ENCODE measurements at regions not wholly inside any gene's neighbourhood (a gene's known extent, or its start where the extent isn't known, plus 50 kb on each side); places are given as distances from the start of the nearest gene placed in this dataset.

GRCh38 chr12:19657118-19657731 is 217.9 kb downstream of the AEBP2 start:
- H3K9me2 ChIP-seq (ENCODE audit: insufficient read depth), result no peaks in the 10 kb centered on the region
- BruUV-seq (replicated peaks), result no TSS peak
- ATAC-seq (no peak), DNase-seq (ENCODE audit: low read depth, low spot score) (no peak)
- ChIA-PET POLR2A (no interaction called here), RAD21 (ENCODE audit: low non-redundant PET in 1 of 2, low total read pairs in 2 of 2, uncharacterized antibody in 2 of 2, unreplicated experiment in 2 of 2) (no interaction called here), CTCF (no interaction called here)
- H3K9me3 ChIP-seq (ENCODE audit: control insufficient read depth in 1 of 2, insufficient read depth in 1 of 2, low read depth in 1 of 2, low read length in 2 of 2), result no peaks in the 10 kb centered on the region
- no peak overlapping the region for H3K4me2 ChIP-seq (ENCODE audit: low read length)
- intact Hi-C loops (cut with micrococcal nuclease), result no loop called here
- no peaks in the 10 kb centered on the region for H4K20me1 ChIP-seq (ENCODE audit: insufficient read depth)
- no peak overlapping the region for H3K4me3 ChIP-seq (replicated peaks in 1 of 2; ENCODE audit: low read depth in 1 of 2, low read length in 2 of 2)
- TF ChIP-seq CBX3 (IDR thresholded peaks at IDR 0.05; ENCODE audit: low read depth), result no peak
- no peak for TF ChIP-seq JUND (IDR thresholded peaks at IDR 0.05)
- no peak for TF ChIP-seq ATF3 (IDR thresholded peaks at IDR 0.05)
- no peak for TF ChIP-seq ZFX (IDR thresholded peaks at IDR 0.05)
- no peak for TF ChIP-seq SRF (IDR thresholded peaks at IDR 0.05; ENCODE audit: low read depth)
- TF ChIP-seq REST (IDR thresholded peaks at IDR 0.05; ENCODE audit: low read depth), result no peak
- TF ChIP-seq RAD21 (IDR thresholded peaks at IDR 0.05; ENCODE audit: low read depth), result no peak
- TF ChIP-seq ZBTB33 (IDR thresholded peaks at IDR 0.05; ENCODE audit: extremely low read depth, insufficient replicate concordance, low read length), result no peak
- no peak for TF ChIP-seq POLR2AphosphoS5 (IDR thresholded peaks at IDR 0.05; ENCODE audit: low read depth, low read length)
- TF ChIP-seq FOSL1 (IDR thresholded peaks at IDR 0.05; ENCODE audit: low read depth), result no peak
- TF ChIP-seq, protein P1, sequence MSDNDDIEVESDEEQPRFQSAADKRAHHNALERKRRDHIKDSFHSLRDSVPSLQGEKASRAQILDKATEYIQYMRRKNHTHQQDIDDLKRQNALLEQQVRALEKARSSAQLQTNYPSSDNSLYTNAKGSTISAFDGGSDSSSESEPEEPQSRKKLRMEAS (IDR thresholded peaks at IDR 0.05), result no peak
- no peak for TF ChIP-seq POLR2A (IDR thresholded peaks at IDR 0.05; ENCODE audit: borderline replicate concordance, extremely low read depth, insufficient read depth, insufficient read length)
- TF ChIP-seq ELF1 (IDR thresholded peaks at IDR 0.05; ENCODE audit: borderline replicate concordance, low read depth), result no peak
- no peak for TF ChIP-seq EZH2phosphoT487 (IDR thresholded peaks at IDR 0.05; ENCODE audit: borderline replicate concordance)
- no peak for TF ChIP-seq YY1 (IDR thresholded peaks at IDR 0.05; ENCODE audit: extremely low read depth, insufficient replicate concordance, low read depth, low read length)
- TF ChIP-seq TCF7L2 (IDR thresholded peaks at IDR 0.05; ENCODE audit: borderline replicate concordance, extremely low read depth, insufficient read depth, insufficient read length), result no peak
- TF ChIP-seq ZNF274 (IDR thresholded peaks at IDR 0.05; ENCODE audit: low read depth, low read length), result no peak
- no peak for TF ChIP-seq SP1 (IDR thresholded peaks at IDR 0.05; ENCODE audit: low read depth)
- no peak for TF ChIP-seq CEBPB (IDR thresholded peaks at IDR 0.05; ENCODE audit: low read depth)
- no peak overlapping the region for H3K9ac ChIP-seq (ENCODE audit: low read length)
- no peak overlapping the region for H2AFZ ChIP-seq (ENCODE audit: low read depth, low read length, poor library complexity, severe bottlenecking)
- no peak overlapping the region for H3K27ac ChIP-seq (ENCODE audit: low read depth, low read length)
- no peaks in the 10 kb centered on the region for H3K4me1 ChIP-seq (ENCODE audit: control insufficient read depth in 1 of 2, insufficient read depth in 2 of 2, low read length in 2 of 2)
- H3K36me3 ChIP-seq (ENCODE audit: control insufficient read depth in 1 of 2, insufficient read depth in 2 of 2, low read length in 2 of 2), result no peaks in the 10 kb centered on the region
- H3K27me3 ChIP-seq (ENCODE audit: insufficient read depth, low read length), result no peaks in the 10 kb centered on the region
- no peaks in the 10 kb centered on the region for H3K79me2 ChIP-seq (ENCODE audit: insufficient read depth, low read length)
